HS-5 (cell line): ENCODE measurements at regions not wholly inside any gene's neighbourhood (a gene's known extent, or its start where the extent isn't known, plus 50 kb on each side); places are given as distances from the start of the nearest gene placed in this dataset.

Experiments
- DNase-seq: peaks from one replicate; pipeline ENCODE4 v3.0.0-alpha.2; 2012; ENCODE audit warnings: low read depth

GRCh38 chr2:64704161-64704560, 50.4 kb upstream of the SERTAD2 start:
- DNase-seq = no peak

- no peak for DNase-seq
These were observed 51.3 kb upstream of the SERTAD2 start for GRCh38 chr2:64704996-64705395.

DNA sequence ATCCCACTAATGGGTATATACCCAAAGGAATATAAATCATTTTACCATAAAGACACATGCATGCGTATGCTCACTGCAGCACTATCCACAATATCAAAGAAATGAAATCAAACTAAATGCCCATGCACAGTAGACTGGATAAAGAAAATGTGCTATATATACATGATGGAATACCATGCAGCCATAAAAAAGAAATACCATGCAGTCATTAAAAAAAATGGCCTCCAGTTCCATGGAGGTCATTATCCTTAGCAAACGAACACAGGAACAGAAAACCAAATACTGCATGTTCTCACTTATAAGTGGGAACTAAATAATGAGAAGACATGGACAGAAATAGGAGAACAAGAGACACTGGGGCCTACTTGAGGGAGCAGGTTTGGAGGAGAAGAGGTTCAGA, 53.6 kb upstream of the SERTAD2 start:
- DNase-seq = no peak

- DNase-seq = no peak
These were observed 55.1 kb upstream of the SERTAD2 start for GRCh38 chr2:64708829-64709228.

GRCh38 chr2:64711252-64711800, 57.6 kb upstream of the SERTAD2 start:
- DNase-seq = no peak

DNA sequence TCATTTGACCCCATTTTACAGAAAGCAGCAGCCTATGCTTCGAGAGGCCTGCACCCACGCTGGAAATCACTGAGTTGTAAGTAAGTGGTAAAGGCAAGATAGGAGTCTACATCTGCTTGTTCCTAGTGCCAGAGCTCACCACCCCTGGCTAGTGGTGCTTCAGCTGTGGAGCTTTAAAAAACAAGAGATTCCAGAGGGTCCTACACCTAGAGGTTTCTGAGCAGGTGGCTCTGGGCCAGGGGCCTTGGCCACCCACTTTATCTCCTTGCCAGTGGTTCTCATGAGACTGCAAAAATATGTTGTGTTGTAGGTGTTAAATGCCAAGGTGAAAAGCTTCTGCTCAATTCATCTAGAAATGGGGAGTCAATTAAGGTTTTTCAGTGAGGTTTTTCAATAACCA, 60.0 kb upstream of the SERTAD2 start:
- no peak for DNase-seq

DNA sequence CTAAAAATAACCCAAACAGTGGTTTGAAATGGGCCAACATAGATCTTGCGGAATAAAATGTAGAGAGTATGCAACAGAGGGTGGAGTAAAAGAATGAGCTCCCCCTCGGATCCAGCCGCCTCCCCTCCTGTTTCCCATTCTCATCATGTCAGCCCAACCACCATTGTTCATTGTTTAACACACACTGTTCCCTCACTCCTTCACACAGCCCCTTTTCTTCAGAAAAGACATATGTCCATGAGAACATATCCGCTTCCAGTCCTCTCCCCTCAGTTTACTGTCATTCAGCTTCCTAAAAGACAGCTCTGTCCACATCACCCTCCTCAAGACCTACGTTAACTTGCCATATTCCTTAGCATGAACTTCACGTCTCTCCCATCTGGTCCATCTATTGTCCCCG, 62.9 kb upstream of the SERTAD2 start:
- DNase-seq = no peak

DNA sequence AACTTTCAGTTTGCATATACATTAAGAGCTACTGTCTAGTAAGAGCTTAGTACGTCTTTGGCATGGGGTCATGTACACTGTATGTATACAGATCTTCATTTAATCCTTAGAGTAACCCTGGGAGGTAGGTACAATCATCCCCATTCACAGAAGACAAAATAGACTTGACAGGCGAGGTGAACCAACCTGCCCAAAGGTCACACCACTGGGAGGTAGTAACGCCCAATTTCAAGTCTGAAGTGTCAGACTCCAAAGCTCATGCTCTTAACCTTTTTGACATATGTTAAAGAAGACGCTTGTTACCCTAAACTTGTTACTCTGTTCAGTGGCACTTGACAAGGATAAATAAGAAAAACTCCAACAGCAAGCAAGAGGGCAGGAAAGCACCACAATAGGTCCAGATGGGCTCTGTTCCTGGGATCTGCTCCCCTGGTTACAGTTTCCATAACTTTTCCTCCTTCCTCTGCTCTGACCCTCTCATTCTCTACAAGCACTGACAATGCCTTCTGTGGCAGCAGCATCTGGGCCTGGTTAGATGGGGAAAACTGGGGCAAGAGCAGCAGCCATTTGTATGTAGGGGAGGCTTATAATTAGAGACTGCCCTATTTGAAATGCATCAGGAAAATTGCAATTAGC, 64.7 kb upstream of the SERTAD2 start:
- DNase-seq = no peak

- no peak for DNase-seq
These were observed 67.0 kb upstream of the SERTAD2 start for GRCh38 chr2:64720535-64721319.

DNA sequence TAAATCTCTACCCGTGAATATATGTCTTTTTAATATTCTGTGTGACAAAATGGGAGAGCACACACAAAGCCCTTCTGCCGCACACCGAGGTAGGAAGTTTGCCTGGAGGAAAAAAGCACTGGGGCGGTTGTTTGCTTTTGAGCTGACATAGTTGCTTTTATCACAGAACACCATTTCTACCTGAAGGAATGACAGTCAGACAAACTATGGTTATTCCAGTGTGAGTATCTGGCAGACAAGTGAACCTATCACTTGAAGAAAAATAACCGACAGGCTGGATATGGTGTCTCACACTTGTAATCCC, 67.6 kb upstream of the SERTAD2 start:
- no peak for DNase-seq

DNA sequence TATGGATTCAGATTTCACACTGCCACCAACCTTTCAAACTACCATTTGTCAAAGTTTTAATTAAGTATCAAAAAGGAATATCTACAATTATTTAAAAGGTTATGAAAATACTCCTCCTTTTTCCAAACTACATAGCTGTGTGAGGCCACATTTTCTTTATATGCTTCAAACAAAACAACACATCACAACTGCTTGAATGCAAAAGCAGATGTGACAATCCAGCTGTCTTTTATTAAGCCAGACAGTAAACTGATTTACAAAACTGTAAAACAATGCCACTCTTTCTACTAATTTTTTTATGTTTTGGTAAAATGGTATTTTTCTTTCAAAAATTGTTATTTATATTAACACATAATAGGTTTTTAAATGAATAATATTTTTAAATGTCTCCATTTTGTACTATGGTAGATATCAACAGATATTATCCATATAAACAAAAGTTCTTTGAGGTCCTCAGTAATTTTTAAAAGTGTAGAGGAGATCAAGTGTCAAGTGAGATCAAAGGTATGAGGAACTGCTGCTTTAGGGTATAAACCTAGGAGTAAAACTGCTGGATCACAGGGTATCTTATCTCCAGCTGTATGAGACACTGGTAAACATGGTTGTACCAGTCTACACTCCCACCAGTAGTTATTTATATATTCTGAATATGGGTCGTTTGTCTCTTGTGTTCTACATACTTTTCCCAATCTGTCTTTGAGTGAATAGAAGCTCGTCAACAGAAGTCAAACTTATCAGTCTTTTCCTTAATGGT, 68.8 kb upstream of the SERTAD2 start:
- no peak for DNase-seq

- no peak for DNase-seq
These were observed 73.5 kb upstream of the SERTAD2 start for GRCh38 chr2:64727013-64727767.

DNA sequence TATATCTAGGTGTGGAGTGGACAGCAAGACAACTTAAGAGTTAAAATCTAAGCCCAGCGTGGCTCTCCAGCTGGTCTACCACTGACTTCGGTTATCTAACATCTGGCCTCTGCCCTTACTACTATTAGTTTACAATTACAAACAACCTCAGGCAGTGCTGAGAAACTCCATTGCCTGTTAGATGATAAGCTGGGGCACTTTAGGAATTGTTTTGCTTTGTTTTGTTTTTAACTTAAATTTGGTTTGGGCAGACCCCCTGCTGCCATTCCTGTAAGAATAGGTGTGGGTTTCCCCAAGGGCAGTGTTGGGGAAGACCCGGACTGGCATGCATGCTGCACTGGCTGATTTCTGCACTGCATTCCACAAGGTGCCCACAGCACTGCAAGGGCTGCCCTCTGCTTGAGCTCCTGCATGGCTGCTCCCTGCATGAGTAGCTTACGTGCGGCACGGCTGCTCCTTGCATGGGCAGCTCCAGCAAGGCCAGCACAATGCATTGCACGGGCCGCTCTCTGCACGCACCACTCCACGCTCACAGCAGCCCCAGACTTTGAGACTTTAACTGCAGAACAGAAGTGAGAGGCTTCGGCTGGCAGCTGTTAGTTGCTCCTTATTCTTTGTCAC, 74.2 kb upstream of the SERTAD2 start:
- DNase-seq = no peak

DNA sequence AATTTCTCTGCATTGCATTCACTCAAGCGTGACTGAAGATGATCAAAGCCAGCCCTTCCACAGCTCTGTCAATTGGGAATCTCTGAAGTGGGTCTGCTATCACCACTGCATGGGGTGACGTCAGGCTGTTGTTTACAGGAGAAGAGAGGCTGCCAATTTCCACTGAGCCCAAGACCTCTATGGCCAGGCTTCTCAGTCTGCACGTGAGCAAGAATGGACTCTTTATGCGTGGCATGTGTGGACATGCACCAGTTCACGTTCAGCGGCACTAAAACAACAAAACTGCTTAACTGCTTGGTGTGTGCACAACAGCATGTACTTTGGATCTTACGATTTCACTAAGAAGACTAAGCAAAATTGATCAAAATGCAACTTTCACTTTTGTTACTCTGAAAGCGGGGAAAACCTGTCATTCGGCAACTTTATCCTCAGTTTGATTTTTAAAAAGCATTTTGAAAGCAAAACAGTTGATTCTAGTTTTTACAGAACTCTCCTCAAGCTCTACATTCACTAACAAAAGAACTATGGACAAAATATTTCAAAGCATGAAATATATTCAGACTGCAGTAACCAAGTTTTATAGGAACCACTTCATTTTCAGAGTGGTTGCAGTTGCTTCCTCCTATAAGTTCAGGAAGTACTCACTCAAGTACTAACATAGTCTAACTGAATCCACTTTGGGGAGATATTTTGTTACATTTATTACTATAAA, 77.0 kb upstream of the SERTAD2 start:
- peak; percentile 42 for DNase-seq

GRCh38 chr2:64731263-64731643, 77.5 kb upstream of the SERTAD2 start:
- no peak for DNase-seq

DNA sequence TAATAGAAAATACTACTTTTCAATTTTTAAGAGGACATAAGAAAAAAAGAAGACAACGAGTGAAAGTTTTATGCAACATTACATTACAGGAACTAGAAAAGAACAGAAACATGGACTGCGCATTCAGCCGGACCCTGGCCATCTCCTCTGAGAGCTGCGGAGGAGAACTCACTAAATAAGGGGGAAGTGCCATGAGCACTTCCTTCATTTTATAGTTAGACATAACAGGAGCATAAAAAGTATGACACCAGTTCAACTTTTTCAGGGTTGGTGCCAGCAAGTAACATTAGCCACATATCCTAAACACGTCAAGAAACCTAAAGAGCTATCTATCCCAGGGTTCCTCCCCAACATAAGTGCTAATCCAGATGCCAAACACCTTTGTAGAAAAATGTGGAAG, 78.0 kb upstream of the SERTAD2 start:
- no peak for DNase-seq

GRCh38 chr2:64732146-64732545, 78.4 kb upstream of the SERTAD2 start:
- DNase-seq = no peak

- no peak for DNase-seq
These were observed 81.8 kb upstream of the SERTAD2 start for GRCh38 chr2:64735504-64735903.

DNA sequence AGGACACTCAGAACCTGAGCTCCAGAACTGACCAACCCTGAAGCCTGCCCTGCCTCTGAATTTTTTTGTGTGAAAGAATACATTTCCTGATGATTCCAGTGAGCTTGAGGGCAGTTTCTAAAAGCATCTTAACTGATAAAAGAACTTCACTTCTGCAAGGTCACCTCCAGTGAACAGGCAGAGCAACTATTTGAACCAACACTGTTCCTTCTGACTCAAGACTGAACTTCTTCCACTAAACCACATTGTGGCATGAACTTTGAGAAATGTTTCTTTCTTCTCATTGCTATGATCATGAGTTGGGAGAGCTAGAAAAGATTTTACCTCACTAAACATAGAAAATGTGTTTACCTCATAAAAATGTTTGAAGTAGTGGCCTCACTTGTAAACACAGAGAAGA, 83.8 kb upstream of the SERTAD2 start:
- no peak for DNase-seq

DNA sequence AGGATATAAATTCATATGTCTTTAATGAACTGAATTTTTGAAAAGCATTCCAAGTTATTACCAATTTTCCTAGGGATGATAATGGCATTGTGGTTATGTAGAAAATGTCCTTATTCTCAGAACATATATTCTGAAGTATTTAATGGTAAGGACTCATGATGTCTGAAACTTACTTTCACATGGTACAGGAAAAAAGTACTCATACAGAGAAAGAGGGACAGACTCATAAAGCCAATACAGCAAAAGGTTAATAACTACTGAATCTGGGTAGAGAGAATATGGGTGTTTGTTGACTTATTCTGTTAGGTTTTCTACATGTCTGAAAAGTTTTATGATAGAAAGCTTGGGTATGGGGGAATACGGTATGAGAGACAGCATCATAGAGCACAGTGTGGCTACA, 84.3 kb upstream of the SERTAD2 start:
- DNase-seq = no peak

DNA sequence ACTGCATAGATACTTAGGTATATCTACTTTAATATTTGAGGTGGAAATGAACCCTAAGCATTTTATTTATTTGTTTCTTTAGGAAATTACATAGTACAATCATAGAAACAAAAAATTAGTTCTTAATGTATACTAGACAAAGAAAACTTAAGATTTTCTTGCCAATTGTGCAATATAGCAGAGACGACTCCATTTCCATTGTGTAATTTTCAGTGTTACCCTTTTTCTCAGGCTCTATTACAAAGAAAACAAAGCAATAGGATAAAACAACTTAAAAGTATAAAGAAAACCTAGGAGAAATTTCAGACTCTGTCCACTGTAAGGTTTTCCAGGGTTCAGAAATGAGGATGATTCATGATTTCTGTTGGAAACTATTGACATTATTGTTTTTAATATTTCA, 89.0 kb upstream of the SERTAD2 start:
- no peak for DNase-seq
